IPS-18c (cell line): ENCODE measurements at regions not wholly inside any gene's neighbourhood (a gene's known extent, or its start where the extent isn't known, plus 50 kb on each side); places are given as distances from the start of the nearest gene placed in this dataset.

Experiments used
- H3K4me3 ChIP-seq: 2 replicates; pipeline ENCODE4 v1.7.0; 2013; ENCODE audit warnings: low read depth, mild to moderate bottlenecking, low read length, moderate library complexity; ENCODE audit not compliant: insufficient read depth
- H3K9me3 ChIP-seq: one replicate; pipeline ENCODE4 v1.6.1; 2013; ENCODE audit warnings: mild to moderate bottlenecking, low read length, moderate library complexity; ENCODE audit not compliant: control insufficient read depth, insufficient read depth

DNA sequence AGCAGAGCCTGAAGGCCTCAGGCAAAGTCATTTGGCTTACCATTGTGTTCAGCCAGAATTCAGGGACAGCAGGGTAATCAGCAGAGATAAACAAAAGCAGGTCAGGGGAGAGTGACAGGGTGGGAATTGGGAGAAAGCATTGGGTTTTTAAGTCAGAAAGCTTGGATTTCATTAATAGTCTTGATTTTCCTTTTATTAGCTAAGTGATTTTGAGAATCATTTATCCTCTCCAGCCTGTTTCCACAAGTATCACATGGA lies 410.1 kb downstream of the HNRNPD start:
- Histone ChIP-seq H3K4me3 (no peak overlapping the region), H3K9me3 (no peaks in the 10 kb centered on the region)

DNA sequence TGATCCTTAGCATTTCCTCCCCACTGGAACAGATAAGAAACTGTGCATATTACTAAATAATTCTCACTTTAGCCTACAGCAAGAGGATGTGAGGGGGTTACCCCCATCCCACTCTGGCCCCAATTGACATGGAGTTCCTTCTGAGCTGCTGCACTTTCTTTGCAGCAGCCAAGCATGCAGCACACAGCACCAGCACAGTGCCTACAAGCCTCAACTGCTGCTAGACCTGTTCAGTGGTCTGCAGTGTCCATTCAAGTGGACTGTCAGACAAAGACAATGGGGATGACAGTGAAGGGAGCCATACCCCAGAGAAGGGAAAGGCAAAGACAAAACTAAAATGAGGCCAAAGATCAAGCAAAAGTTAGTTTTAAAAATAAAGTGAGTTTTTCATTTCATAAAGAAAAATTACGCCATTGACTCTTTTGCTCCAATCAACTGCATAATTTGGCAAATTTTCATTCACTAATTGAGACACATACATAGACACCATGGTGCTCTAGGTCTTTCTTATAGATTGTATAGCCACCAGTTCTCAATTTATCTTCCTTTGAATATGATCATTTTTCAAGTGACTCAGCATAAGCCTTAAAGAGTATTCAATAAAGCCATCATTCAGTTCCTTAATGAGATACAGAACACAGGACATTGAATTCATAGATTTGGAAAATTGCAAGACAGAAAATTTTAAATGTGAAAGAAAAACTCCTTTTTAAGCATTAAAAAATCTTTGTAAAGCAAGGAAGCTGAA lies 410.6 kb downstream of the HNRNPD start:
- Histone ChIP-seq H3K9me3 (no peaks in the 10 kb centered on the region), H3K4me3 (no peak overlapping the region)

DNA sequence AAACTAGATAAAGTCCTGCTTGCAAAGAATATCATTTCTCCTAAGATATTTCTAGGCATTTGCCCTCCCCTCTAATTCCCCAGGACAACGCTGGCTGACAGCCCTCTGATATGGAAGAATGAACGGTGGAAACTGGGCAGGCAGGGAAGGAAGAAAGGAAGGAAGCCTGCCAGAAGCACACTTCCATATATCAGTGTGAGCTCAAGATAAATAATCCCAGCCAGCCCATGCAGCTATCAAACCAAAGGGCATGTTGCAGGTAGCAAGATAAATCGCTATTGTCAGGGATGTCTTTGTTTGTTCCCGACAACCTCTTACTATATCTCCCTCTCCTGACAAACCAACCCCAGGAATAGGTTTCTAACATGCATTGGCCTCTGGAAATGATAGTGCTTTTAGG lies 412.8 kb downstream of the HNRNPD start:
- Histone ChIP-seq H3K9me3 (no peaks in the 10 kb centered on the region), H3K4me3 (no peak overlapping the region)

DNA sequence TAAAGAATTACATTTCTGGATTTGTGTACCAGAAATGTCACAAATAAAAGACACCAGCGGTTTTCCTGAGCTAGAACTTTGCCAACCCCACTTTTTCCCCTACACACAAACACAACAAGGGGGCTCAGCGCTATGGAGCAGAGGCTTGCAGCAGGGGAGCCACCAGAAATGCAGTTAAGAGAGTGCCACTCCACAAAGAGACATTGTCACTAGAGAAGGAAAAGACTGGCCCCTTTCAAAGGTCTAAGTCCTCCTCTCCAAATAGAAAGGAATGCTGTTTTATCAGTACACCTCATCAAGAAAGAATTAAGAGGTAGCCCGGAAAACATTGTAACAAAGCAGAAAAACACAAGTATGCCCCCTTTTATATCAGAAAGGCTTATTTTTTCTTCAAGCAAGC lies 419.5 kb downstream of the HNRNPD start:
- Histone ChIP-seq H3K4me3 (no peak overlapping the region), H3K9me3 (no peaks in the 10 kb centered on the region)

DNA sequence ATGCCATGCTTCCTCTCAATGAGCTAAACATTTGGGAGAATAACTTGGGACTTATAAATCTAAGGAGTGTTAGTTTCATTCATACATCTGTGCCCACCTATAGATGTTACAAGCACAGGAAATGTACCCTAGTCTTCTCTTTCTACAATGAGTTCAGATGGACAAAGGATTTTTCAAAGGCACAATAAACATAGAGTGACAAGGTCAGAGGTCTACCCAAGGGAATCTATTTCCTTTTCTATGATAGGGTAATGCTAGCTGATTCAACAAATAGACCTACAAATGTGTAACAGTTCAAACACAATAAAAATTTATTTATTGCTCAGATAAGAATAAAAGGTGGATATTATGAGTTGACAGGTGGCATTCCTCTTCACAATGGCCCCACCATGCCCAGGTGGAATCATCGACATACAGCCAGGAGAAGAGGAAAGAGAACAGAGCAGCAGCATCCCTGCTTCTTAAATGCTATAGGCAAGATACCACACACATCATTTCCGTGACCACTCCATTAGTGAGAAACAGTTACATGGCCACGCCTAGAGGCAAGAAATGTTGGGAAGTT lies 421.8 kb downstream of the HNRNPD start:
- H3K9me3 ChIP-seq = no peaks in the 10 kb centered on the region
- no peak overlapping the region for H3K4me3 ChIP-seq

DNA sequence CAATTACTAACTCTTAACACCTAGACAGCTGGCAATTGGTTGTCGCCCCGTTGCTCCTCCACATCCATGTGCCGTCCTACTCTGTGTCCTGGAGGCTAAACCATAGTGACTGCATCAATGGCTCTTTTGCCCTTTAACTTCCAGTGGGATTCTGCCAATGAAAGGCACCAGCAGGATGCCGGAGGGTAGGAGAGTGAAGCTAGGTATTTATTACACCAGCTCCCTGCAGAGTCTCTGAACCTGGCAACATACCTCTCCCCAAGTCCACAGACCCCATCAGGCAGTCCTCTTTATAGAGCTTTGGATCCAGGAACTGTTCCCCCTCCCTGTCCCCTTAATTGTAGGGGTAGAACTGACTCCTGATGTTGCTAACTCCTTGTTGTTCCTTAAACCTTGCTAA lies 426.8 kb downstream of the HNRNPD start:
- Histone ChIP-seq H3K4me3 (no peak overlapping the region), H3K9me3 (no peaks in the 10 kb centered on the region)

DNA sequence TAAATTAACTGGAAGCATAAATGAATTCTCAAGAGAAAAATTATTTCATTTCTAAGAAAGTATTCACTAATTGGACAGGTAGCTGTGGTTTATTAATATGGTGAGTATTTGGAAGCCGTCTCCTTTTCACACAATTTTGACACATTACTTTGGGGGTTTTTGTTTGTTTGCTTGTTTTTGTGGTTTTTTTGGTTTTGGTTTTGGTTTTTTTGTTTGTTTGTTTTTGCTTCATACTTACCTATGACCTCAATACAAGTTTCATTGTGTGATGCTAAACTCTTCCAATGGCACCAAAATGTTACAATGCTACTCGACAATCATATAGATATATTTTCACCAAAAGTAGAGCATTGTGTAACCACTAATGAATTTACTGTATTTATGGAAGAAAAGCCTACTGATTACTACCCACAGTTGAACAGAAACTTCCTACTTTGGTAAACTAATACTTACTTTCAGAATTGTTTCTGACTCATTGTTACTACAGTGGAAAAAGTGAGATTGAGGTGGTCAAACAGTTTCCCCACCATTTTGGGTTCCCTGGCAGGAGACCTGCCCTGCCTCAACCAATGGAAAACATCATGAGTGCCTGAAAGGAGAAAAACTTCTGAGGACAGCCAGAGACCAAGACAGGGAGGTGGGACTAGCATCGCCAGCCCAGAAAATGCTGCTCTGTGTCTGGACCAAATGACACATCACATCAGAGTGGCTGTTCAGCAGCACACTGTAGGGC lies 443.1 kb downstream of the HNRNPD start:
- no peak overlapping the region for H3K4me3 ChIP-seq
- H3K9me3 ChIP-seq = no peaks in the 10 kb centered on the region

DNA sequence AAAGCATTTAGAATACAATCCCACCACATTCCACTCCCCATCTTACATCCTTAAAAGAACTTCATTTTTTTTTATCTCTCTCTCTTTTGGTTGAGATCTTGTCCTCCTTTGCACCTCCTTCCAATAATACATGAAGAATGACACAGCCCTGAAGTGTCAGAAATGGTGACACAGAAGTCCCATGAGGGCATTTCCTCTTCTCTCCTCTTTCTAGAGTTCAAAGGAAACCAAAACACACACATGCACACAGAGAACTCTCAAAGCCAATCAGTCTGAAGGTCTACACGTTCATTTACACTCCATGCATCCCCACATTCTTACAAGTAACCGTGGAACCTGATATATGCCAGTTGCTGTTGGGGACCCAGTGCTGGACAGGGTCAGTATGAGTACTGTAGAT lies 450.7 kb downstream of the HNRNPD start:
- Histone ChIP-seq H3K9me3 (no peaks in the 10 kb centered on the region), H3K4me3 (no peak overlapping the region)

DNA sequence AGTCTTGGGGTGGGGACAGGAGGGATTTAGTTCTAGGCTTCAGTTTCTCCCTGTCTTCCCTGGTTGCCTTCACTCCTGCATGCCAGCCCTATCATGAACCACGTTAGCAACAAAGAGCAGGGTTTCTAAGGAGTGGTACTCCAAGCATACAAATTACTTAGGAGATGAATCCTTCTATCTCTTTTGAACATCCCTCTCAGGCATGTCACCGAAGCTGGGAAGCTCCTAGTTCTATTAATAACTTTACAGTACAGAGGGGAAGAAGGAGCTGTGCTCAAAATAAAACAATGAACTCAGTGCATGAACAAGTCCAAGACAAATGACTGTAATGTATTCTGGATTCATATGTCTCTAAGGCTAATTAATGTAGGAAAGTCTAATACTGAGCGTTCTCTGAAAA lies 450.6 kb upstream of the RASGEF1B start:
- no peak overlapping the region for H3K4me3 ChIP-seq
- no peaks in the 10 kb centered on the region for H3K9me3 ChIP-seq

DNA sequence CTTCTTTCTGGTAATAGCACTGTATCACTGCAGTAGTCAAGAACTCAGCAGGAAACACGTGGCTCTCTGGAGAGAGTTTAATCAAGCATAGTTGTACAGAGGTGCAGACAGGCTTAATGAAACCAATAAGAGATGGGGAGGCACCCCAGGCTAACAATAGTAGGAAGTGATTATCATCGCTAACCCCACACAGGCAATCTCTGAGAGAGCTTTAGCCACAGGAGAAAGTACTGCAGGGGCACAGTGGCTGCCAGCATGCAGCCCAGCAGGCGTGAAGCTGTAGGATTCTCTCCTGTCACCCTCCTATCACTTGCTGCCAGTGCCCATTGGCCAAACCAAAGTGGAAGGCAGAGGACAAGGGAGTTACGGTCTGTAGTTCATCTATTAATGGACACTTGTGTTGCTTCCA lies 450.0 kb upstream of the RASGEF1B start:
- Histone ChIP-seq H3K9me3 (no peaks in the 10 kb centered on the region), H3K4me3 (no peak overlapping the region)

DNA sequence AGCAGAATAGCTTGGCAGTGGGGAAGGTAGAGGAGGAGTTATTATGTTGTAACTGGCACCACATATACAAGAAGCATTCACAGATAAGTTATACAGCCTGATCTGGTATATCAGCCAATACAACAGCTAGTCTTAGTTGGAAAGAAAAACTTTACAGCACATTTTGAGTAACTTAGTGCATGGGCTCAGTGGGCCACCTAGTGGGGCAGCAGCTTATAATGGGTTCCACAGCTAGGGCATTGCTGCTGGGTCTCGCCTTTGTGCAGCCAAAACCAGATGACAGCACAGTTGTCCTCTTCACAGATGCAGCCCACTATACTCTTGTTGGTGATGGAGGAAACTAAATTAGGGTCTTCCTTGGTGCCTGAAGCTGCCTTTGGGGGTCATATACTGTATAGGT lies 448.1 kb upstream of the RASGEF1B start:
- Histone ChIP-seq H3K4me3 (no peak overlapping the region), H3K9me3 (no peaks in the 10 kb centered on the region)

DNA sequence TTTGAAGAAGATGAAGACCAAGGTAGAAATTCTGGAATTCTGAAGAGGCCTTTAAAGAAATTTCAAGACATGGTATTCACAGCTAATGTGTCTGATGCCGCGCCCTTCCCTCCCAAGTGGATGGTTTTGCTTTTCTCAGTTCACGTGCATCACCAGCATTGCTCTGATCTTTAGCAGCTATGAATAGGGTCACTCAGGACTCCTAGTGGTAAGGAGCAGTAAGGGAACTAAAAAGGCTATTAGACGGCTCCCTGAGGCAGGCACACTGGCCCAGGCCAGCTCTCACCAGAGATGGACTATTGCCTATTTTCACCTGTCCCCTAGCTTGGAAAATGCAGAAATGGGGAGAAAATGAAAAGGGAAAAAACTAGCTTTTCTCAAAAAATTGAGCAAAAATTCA lies 447.5 kb upstream of the RASGEF1B start:
- Histone ChIP-seq H3K4me3 (no peak overlapping the region), H3K9me3 (no peaks in the 10 kb centered on the region)

DNA sequence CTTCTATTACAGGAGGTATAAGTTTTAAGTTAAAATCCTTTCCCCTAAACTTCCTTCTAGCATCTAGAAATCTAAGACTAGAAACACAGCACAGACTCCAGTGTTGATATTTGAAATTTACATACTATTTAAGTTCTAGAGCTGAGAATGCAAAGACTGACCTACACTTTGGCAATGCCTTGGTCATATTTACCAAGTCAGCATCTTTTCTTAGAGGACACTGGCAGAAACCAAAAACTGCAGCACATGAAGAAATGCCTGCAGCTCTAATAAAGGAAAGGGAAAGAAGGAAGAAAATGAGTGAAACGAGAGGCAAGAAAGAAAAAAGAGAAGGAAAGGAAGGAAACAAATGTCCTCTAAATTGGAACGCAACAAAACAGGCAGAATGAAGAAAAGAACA lies 443.7 kb upstream of the RASGEF1B start:
- no peaks in the 10 kb centered on the region for H3K9me3 ChIP-seq

DNA sequence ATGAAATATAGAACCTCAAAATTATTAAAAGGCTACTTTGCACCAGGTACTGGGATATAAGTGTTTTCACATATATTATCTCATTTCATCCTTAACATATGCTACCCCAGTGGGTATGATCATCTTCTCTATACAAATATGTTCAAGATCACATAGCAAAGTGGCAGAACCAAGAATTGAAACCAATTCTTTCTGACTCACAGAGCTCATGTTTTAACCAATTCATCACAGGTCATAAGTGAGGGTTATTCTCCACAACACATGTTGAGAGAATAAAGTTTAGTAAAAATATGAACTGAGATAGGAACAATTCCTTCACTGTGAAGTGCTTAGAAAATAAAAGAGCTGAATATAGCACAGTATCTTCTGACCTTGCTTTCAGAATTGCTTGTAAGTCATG lies 442.9 kb upstream of the RASGEF1B start:
- Histone ChIP-seq H3K4me3 (no peak overlapping the region), H3K9me3 (no peaks in the 10 kb centered on the region)

More for the DNA sequence above, 443.7 kb upstream of the RASGEF1B start:
- no peak overlapping the region for H3K4me3 ChIP-seq

DNA sequence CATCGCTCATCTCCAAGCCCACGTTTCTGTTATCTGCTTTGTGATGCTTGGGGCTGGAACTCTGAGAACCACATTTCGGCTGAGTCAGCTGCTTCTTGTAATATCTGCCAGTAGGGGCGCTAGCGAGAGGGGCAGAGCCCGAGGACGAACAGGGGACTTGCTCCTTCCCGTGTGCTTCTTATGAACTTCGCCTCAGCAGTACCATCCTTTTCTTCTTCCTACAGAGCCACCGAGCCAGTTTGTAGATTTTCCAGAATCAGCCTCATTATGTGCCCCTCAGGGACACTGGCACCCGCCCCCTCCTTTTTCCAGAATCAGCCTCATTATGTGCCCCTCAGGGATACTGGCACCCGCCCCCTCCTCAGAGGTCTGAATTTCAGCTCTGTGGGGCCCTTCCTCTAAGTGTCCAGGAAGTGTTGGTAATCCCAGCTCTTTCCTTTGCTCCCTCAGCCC lies 441.7 kb upstream of the RASGEF1B start:
- no peaks in the 10 kb centered on the region for H3K9me3 ChIP-seq
- no peak overlapping the region for H3K4me3 ChIP-seq

DNA sequence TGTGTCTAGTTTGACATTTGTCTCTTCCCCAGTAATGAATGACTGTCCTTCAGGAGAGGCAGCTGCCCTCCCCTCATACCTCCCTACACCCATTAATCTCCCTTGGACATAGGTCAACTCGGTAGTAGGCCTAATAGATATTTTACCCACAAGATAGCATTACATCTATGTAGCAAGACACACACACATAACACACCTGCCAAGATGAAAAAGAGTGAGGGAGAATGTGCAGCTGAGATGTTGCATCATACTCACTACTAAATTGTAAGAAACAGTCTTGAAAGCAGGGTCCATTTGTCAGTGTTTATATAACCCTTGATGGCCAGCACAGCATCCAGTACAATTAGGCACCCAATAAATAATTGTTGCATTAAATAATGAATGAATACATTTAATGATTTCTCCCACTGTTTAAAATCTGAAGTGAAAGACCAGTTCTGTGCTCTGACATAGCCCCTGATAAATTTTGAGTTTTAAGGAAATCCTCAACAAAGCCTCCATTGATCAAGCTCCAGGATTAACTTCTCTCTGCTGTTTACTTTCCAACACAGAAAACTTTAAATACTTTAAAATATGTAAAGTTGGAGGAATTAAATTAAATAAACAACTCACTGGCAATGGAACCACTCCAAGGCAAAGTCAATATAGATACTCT lies 440.8 kb upstream of the RASGEF1B start:
- no peaks in the 10 kb centered on the region for H3K9me3 ChIP-seq
- H3K4me3 ChIP-seq = no peak overlapping the region

DNA sequence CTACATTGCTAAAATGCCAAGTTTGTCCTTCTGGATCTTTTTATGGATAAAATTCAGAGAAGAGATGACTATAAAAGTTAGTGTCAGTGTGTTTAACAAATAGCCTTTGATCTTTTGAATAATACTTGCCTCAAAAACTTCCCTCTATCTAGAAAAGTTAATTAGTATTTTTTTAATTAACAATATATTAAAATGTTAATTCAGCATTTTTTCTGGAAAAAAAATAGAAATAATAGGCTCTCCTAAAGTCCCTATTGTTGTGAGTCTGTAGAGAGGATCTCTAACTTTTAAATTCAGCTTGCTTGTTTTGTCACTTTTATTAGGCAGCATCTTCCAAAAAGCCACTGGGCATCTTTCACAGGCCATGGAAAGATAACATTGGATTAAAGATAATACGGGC lies 435.2 kb upstream of the RASGEF1B start:
- Histone ChIP-seq H3K4me3 (no peak overlapping the region), H3K9me3 (no peaks in the 10 kb centered on the region)

DNA sequence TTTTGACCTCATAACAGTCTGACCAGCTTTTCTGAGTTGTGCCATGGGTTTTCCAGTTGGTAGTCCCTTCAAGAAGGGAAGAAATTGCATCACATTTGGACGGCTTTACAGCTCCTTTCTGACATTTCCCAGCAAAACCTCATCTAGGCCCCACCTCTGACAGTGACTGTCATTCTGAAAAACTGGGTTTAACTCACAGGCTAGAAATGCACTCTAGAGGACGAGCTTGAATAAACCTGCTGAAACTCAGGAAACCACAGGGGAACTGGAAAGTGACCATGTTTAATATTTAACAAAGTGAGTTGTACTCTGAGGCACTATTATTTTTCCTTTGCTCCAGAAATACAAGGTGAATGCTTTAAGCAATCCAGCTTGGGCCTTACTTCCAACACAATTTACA lies 434.3 kb upstream of the RASGEF1B start:
- Histone ChIP-seq H3K9me3 (no peaks in the 10 kb centered on the region), H3K4me3 (no peak overlapping the region)
